Transverse colon (tissue), 4 donors: ENCODE measurements at regions not wholly inside any gene's neighbourhood (a gene's known extent, or its start where the extent isn't known, plus 50 kb on each side); places are given as distances from the start of the nearest gene placed in this dataset.

Experiments
- DNase-seq: peaks from one replicate; pipeline ENCODE4 v3.0.0-alpha.2; 2019
- H3K27ac ChIP-seq, 4 donors: fragments of 200-600 bp; sonication (generic); 2 replicates each; pipeline ENCODE4 v1.5.1; 2016 to 2018; ENCODE audit warnings: inconsistent platforms in 4 of 4
- H3K27me3 ChIP-seq: fragments of 200-600 bp; sonication (generic); 2 replicates; pipeline ENCODE4 v1.5.1; 2017; ENCODE audit warnings: inconsistent platforms
- H3K36me3 ChIP-seq, 4 donors: fragments of 200-600 bp; sonication (generic); 2 replicates each; pipeline ENCODE4 v1.5.1; 2017 to 2019; ENCODE audit warnings: inconsistent platforms in 4 of 4
- H3K4me1 ChIP-seq, 4 donors: fragments of 200-600 bp; sonication (generic); 2 replicates each; pipeline ENCODE4 v1.5.1; 2017 to 2020; ENCODE audit warnings: inconsistent platforms in 4 of 4
- H3K4me3 ChIP-seq, 4 donors: fragments of 200-600 bp; sonication (generic); 1 replicate in 1 of 4; 2 replicates in 3 of 4; pipeline versions ENCODE4 v1.5.1 to v1.6.1; 2017 to 2019; ENCODE audit warnings: inconsistent platforms in 4 of 4
- H3K9me3 ChIP-seq, 2 donors: fragments of 200-600 bp; sonication (generic); 2 replicates each; pipeline ENCODE4 v1.5.1; 2017 to 2019; ENCODE audit warnings: inconsistent platforms in 2 of 2
- CTCF ChIP-seq, 5 experiments: fragments of 200-600 bp in 3 of 5; fragments of 450-650 bp in 2 of 5; sonication (generic) in 3 of 5; IDR thresholded peaks; 1 replicate in 2 of 5; 2 replicates in 3 of 5; pipeline ENCODE4 v1.5.1; 2016 to 2017; ENCODE audit warnings: antibody characterized with exemption in 5 of 5, inconsistent platforms in 3 of 5, mild to moderate bottlenecking in 2 of 5, moderate library complexity in 1 of 5
- EP300 ChIP-seq: sonication (generic); formaldehyde crosslinking; IDR thresholded peaks from one replicate; pipeline ENCODE4 v1.6.1; 2017; ENCODE audit warnings: antibody characterized with exemption, low read depth
- POLR2A ChIP-seq: fragments of 450-650 bp; IDR thresholded peaks from one replicate; pipeline ENCODE4 v1.6.1; 2016; ENCODE audit warnings: antibody characterized with exemption, mild to moderate bottlenecking, moderate library complexity
- POLR2AphosphoS5 ChIP-seq, 3 donors: sonication (generic); formaldehyde crosslinking; IDR thresholded peaks; one replicate each; pipeline ENCODE4 v1.6.1; 2016; ENCODE audit warnings: antibody characterized with exemption in 3 of 3
- WGBS, 2 donors: methylation state at CpG; one replicate each; pipeline ENCODE4 v1.1.5; 2018; ENCODE audit warnings: low coverage in 1 of 2; 5-methylcytosine and 5-hydroxymethylcytosine counted together
- in situ Hi-C, 4 donors: fragments of 200-750 bp; cut with MboI; loops; one replicate each; pipeline versions ENCODE4 v1.15.0 to v1.15.1; 2017; ENCODE audit warnings: low sequenced_read_pairs in 3 of 4, low pct_ligation_motif_present in 1 of 4, low pct_unique_long_range_greater_than_20kb in 1 of 4
- intact Hi-C: fragments of 100-400 bp; cut with DNase I; formaldehyde crosslinking; loops from one replicate; pipeline ENCODE4 v1.15.1; 2023; ENCODE audit warnings: low total_unique reads

DNA sequence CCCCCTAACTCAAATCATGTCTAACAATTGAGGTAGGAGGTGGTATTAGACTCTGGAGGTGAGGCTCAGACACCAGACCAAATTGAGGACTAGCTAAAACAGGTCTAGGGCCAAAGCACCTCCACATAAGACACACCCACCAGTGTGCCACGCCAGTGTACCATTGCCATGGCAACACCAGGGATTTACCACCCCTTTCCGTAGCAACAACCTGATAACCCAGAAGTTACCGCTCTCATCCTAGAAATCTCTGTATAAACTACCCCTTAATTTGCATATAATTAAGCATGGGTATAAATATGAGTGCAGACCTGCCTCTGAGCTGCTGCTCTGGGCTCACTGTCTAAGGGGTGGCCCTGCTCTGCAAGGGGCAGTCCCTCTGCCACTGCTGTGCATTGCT, 57.4 kb upstream of the PPP2R5C start:
- no peak for DNase-seq
- H3K4me3 ChIP-seq, result no peak overlapping the region
- in situ Hi-C loops (loop anchor here in 1 of 4 donors (10.0 to 25.0 kb wide), 2 partner anchors 391 to 608 kb away; partner anchors contain the start of genes MOK and ZNF839), intact Hi-C loops (no loop called here)
- peaks cover 4% of the 10 kb centered on the region for H3K27me3 ChIP-seq
- peaks cover 6 to 26% (median 16%) of the 10 kb centered on the region in 4 donors for H3K4me1 ChIP-seq
- TF ChIP-seq CTCF (IDR thresholded peaks at IDR 0.05), result no peak
- TF ChIP-seq POLR2AphosphoS5 (IDR thresholded peaks at IDR 0.05), result no peak
- no peak for TF ChIP-seq EP300
- no peak for TF ChIP-seq POLR2A
- no peak overlapping the region for H3K27ac ChIP-seq
- H3K9me3 ChIP-seq, result no peaks in the 10 kb centered on the region
- H3K36me3 ChIP-seq, result no peaks in the 10 kb centered on the region
- WGBS, 2 donors, result 41 to 43% methylated on average over 3 of the region's 3 CpGs

- intact Hi-C loops, result no loop called here
- in situ Hi-C loops, result loop anchor here in 1 of 4 donors (10.0 to 25.0 kb wide), 2 partner anchors 389 to 606 kb away; partner anchors contain the start of genes MOK and ZNF839
Measured at GRCh38 chr14:101705733-101706508, 55.6 kb upstream of the PPP2R5C start.

GRCh38 chr14:101706509-101707067, 54.9 kb upstream of the PPP2R5C start:
- intact Hi-C loops, result no loop called here

More at GRCh38 chr14:101705733-101706508, 55.6 kb upstream of the PPP2R5C start:
- TF ChIP-seq POLR2A, result peak; percentile 28
- TF ChIP-seq EP300, result no peak
- no peak for TF ChIP-seq POLR2AphosphoS5 (IDR thresholded peaks at IDR 0.05)
- DNase-seq, result peak; percentile 71
- H3K4me3 ChIP-seq, result peak overlapping the region in 2 of 4 donors; percentile 27 to 37
- H3K4me1 ChIP-seq, result peaks cover 6 to 26% (median 16%) of the 10 kb centered on the region in 4 donors
- H3K27ac ChIP-seq, result peak overlapping the region; percentile 68 to 73 (median 68)
- H3K27me3 ChIP-seq, result peaks cover 4% of the 10 kb centered on the region
- WGBS, 2 donors, result 37 to 60% methylated on average over 3 to 42 of the region's 73 CpGs
- no peaks in the 10 kb centered on the region for H3K36me3 ChIP-seq
- no peaks in the 10 kb centered on the region for H3K9me3 ChIP-seq

More at GRCh38 chr14:101706509-101707067, 54.9 kb upstream of the PPP2R5C start:
- no peaks in the 10 kb centered on the region for H3K36me3 ChIP-seq
- H3K4me3 ChIP-seq, result no peak overlapping the region
- H3K27ac ChIP-seq, result peak overlapping the region; percentile 68 to 73 (median 68)
- WGBS, 2 donors, result 91% methylated on average over 15 of the region's 16 CpGs; no CpG with 5 or more reads in 1 of the 2 donors
- H3K4me1 ChIP-seq, result peaks cover 6 to 26% (median 16%) of the 10 kb centered on the region in 4 donors
- H3K9me3 ChIP-seq, result no peaks in the 10 kb centered on the region
- TF ChIP-seq POLR2AphosphoS5 (IDR thresholded peaks at IDR 0.05), result no peak
- no peak for TF ChIP-seq CTCF (IDR thresholded peaks at IDR 0.05)
- no peak for TF ChIP-seq POLR2A
- in situ Hi-C loops, result loop anchor here in 1 of 4 donors (10.0 to 25.0 kb wide), 2 partner anchors 388 to 606 kb away; partner anchors contain the start of genes MOK and ZNF839
- DNase-seq, result no peak
- H3K27me3 ChIP-seq, result peaks cover 4% of the 10 kb centered on the region
